Hepatocyte (in vitro differentiated cells): ENCODE measurements at regions not wholly inside any gene's neighbourhood (a gene's known extent, or its start where the extent isn't known, plus 50 kb on each side); places are given as distances from the start of the nearest gene placed in this dataset.

Experiments
- EZH2 ChIP-seq: fragments of 200-600 bp; sonication (generic); IDR thresholded peaks from 2 replicates; pipeline ENCODE4 v1.6.1; 2016; ENCODE audit warnings: antibody characterized with exemption, mild to moderate bottlenecking, borderline replicate concordance
- EZH2phosphoT487 ChIP-seq: fragments of 200-600 bp; sonication (generic); IDR thresholded peaks from one replicate; pipeline ENCODE4 v1.6.1; 2018; ENCODE audit warnings: antibody characterized with exemption, mild to moderate bottlenecking, low read depth, moderate library complexity; ENCODE audit not compliant: unreplicated experiment, severe bottlenecking
- TF ChIP-seq, protein P1 (sequence below): fragments of 200-600 bp; sonication (generic); IDR thresholded peaks from 2 replicates; pipeline ENCODE4 v1.5.1; 2016; ENCODE audit warnings: antibody characterized with exemption, mild to moderate bottlenecking; ENCODE audit not compliant: poor library complexity

DNA sequence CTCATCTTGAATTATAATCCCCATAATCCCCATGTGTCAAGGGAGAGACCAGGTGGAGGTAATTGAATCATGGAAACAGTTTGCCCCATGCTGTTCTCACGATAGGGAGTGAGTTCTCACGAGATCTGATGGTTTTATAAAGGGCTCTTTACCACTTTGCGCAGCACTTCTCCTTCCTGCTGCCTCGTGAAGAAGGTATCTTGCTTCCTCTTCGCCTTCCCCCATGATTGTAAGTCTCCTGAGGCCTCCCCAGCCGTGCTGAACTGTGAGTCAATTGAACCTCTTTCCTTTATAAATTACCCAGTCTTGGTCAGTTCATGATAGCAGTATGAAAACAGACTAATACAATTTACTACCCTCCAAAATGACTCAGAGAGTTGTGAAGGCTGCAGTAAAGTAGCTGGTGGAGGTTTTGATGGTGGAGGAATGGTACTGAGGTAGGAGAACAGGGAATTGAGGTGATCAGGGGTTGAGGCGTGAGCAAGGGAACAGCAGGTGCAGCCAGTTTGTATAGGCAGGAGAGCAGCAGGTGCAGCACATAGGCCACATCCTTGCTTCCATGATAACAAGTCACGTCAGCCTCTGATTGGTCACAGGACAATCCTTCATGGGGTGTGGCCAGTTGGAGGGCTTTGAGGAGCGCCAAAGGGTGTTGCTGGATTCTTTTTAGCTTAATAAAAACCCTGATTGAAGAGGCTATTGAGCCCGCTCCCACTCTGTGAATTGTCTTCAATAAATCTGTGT is 150.0 kb downstream of the CDC5L start:
- TF ChIP-seq, protein P1, sequence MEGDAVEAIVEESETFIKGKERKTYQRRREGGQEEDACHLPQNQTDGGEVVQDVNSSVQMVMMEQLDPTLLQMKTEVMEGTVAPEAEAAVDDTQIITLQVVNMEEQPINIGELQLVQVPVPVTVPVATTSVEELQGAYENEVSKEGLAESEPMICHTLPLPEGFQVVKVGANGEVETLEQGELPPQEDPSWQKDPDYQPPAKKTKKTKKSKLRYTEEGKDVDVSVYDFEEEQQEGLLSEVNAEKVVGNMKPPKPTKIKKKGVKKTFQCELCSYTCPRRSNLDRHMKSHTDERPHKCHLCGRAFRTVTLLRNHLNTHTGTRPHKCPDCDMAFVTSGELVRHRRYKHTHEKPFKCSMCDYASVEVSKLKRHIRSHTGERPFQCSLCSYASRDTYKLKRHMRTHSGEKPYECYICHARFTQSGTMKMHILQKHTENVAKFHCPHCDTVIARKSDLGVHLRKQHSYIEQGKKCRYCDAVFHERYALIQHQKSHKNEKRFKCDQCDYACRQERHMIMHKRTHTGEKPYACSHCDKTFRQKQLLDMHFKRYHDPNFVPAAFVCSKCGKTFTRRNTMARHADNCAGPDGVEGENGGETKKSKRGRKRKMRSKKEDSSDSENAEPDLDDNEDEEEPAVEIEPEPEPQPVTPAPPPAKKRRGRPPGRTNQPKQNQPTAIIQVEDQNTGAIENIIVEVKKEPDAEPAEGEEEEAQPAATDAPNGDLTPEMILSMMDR, result no peak
- TF ChIP-seq EZH2, result no peak
- no peak for TF ChIP-seq EZH2phosphoT487
